WTC11 (cell line): ENCODE measurements at regions not wholly inside any gene's neighbourhood (a gene's known extent, or its start where the extent isn't known, plus 50 kb on each side); places are given as distances from the start of the nearest gene placed in this dataset.

Source experiments
- SP1 ChIP-seq: sonication (generic); formaldehyde crosslinking; conservative IDR thresholded peaks from 2 replicates; pipeline ENCODE4 v1.8.1; 2022; ENCODE audit warnings: missing genetic modification reagents
- TF ChIP-seq, protein P1 (sequence below): fragments of 200-600 bp; IDR thresholded peaks from 2 replicates; pipeline ENCODE4 v1.8.0; 2022; ENCODE audit warnings: antibody characterized with exemption
- TF ChIP-seq, protein P2 (sequence below): sonication (generic); formaldehyde crosslinking; IDR thresholded peaks from 2 replicates; pipeline ENCODE4 v1.8.1; 2023; ENCODE audit warnings: mild to moderate bottlenecking, missing genetic modification reagents, moderate library complexity

DNA sequence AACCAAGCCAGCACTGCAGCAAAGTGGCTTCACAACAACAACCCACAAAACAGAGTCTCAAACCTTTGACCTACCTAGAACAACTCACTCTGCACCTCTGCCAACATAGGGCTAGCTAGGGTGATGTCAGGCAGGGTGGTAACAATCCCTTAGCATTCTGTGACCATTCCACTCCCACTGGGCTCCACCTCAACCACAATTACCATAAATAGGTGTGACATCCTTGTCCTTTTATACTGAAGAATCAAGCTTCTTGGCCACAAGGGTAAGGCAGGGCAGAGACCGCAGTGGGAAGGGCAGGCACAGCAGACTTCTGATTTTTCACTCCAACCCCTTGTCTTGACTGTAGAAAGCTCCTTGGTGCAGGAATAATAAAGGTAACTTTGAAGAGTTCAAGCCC, 795.4 kb upstream of the DIAPH2 start:
- TF ChIP-seq, protein P1, sequence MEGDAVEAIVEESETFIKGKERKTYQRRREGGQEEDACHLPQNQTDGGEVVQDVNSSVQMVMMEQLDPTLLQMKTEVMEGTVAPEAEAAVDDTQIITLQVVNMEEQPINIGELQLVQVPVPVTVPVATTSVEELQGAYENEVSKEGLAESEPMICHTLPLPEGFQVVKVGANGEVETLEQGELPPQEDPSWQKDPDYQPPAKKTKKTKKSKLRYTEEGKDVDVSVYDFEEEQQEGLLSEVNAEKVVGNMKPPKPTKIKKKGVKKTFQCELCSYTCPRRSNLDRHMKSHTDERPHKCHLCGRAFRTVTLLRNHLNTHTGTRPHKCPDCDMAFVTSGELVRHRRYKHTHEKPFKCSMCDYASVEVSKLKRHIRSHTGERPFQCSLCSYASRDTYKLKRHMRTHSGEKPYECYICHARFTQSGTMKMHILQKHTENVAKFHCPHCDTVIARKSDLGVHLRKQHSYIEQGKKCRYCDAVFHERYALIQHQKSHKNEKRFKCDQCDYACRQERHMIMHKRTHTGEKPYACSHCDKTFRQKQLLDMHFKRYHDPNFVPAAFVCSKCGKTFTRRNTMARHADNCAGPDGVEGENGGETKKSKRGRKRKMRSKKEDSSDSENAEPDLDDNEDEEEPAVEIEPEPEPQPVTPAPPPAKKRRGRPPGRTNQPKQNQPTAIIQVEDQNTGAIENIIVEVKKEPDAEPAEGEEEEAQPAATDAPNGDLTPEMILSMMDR, result no peak
- TF ChIP-seq, protein P2, sequence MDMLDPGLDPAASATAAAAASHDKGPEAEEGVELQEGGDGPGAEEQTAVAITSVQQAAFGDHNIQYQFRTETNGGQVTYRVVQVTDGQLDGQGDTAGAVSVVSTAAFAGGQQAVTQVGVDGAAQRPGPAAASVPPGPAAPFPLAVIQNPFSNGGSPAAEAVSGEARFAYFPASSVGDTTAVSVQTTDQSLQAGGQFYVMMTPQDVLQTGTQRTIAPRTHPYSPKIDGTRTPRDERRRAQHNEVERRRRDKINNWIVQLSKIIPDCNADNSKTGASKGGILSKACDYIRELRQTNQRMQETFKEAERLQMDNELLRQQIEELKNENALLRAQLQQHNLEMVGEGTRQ (CRISPR knock-in tag), result no peak
- TF ChIP-seq SP1 (CRISPR knock-in tag), result no peak
